ENCODE measurements at regions not wholly inside any gene's neighbourhood (a gene's known extent, or its start where the extent isn't known, plus 50 kb on each side); places are given as distances from the start of the nearest gene placed in this dataset.

DNA sequence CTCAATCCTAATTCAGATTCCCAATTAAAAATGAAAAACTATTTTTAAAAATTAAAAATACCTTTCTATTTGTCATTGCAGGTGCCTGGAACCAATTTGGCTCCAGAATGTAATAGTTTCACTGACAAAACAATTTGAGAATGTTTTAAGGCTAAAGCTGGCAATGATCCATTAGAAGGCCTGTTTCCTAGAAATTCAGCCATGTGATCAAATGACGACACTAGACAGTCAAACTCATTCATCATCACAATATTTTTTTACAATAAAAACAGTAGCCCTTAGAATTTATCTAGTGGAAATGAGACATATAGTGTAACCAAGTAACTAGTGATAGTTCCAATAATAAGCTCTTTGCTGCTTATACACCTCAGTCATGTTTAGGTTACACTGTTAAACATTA, 75.4 kb upstream of the MAP3K1 start:
- no peak overlapping the region for H3K4me3 ChIP-seq

GRCh38 chr5:56737951-56738606, 77.3 kb upstream of the MAP3K1 start:
- TF ChIP-seq EZH2phosphoT487 (IDR thresholded peaks at IDR 0.05; ENCODE audit: low read depth, severe bottlenecking, unreplicated experiment) (no peak), EZH2 (IDR thresholded peaks at IDR 0.05; ENCODE audit: borderline replicate concordance) (no peak), CTCF (IDR thresholded peaks at IDR 0.05; ENCODE audit: poor library complexity) (no peak)
- H3K27ac ChIP-seq, result peak overlapping the region; percentile 1
- no peaks in the 10 kb centered on the region for H3K9me2 ChIP-seq (replicated peaks; ENCODE audit: insufficient read depth)
- H3K36me3 ChIP-seq (replicated peaks; ENCODE audit: insufficient read depth, low read depth), result no peaks in the 10 kb centered on the region
- H3K27me3 ChIP-seq, result no peaks in the 10 kb centered on the region
- H3K4me1 ChIP-seq (ENCODE audit: insufficient read depth), result peaks cover 11% of the 10 kb centered on the region
- H2AFZ ChIP-seq, result no peak overlapping the region
- no peak for DNase-seq (ENCODE audit: low spot score)
- no peaks in the 10 kb centered on the region for H4K20me1 ChIP-seq (ENCODE audit: insufficient read depth, poor library complexity, severe bottlenecking)
- H3K79me2 ChIP-seq, result no peaks in the 10 kb centered on the region
- H3K4me3 ChIP-seq, result no peak overlapping the region
- 39% methylated on average over 6 of the region's 6 CpGs for WGBS (ENCODE audit: low lambda C conversion rate, missing lambda C conversion rate)
- no peaks in the 10 kb centered on the region for H3K9me3 ChIP-seq (ENCODE audit: low read depth)
- H3K4me2 ChIP-seq, result no peak overlapping the region

More for the DNA sequence above, 75.4 kb upstream of the MAP3K1 start:
- DNase-seq (ENCODE audit: low spot score), result no peak
- H3K27ac ChIP-seq, result no peak overlapping the region
- no peaks in the 10 kb centered on the region for H3K9me3 ChIP-seq (ENCODE audit: low read depth)
- no peaks in the 10 kb centered on the region for H4K20me1 ChIP-seq (ENCODE audit: insufficient read depth, poor library complexity, severe bottlenecking)
- peaks cover 11% of the 10 kb centered on the region for H3K4me1 ChIP-seq (ENCODE audit: insufficient read depth)
- H3K27me3 ChIP-seq, result no peaks in the 10 kb centered on the region
- H3K79me2 ChIP-seq, result no peaks in the 10 kb centered on the region
- WGBS (ENCODE audit: low lambda C conversion rate, missing lambda C conversion rate), result 54% methylated on average over 1 of the region's 1 CpG
- no peak overlapping the region for H2AFZ ChIP-seq
- H3K9me2 ChIP-seq (replicated peaks; ENCODE audit: insufficient read depth), result no peaks in the 10 kb centered on the region
- no peak overlapping the region for H3K4me2 ChIP-seq
- H3K36me3 ChIP-seq (replicated peaks; ENCODE audit: insufficient read depth, low read depth), result no peaks in the 10 kb centered on the region
- no peak for TF ChIP-seq EZH2phosphoT487 (IDR thresholded peaks at IDR 0.05; ENCODE audit: low read depth, severe bottlenecking, unreplicated experiment)
- TF ChIP-seq CTCF (IDR thresholded peaks at IDR 0.05; ENCODE audit: poor library complexity), result no peak
- no peak for TF ChIP-seq EZH2 (IDR thresholded peaks at IDR 0.05; ENCODE audit: borderline replicate concordance)

GRCh38 chr5:56737002-56737621, 78.2 kb upstream of the MAP3K1 start:
- Histone ChIP-seq H3K4me2 (no peak overlapping the region), H4K20me1 (ENCODE audit: insufficient read depth, poor library complexity, severe bottlenecking) (no peaks in the 10 kb centered on the region), H3K4me3 (no peak overlapping the region), H2AFZ (no peak overlapping the region), H3K27ac (no peak overlapping the region), H3K9me3 (ENCODE audit: low read depth) (no peaks in the 10 kb centered on the region), H3K9me2 (replicated peaks; ENCODE audit: insufficient read depth) (no peaks in the 10 kb centered on the region), H3K27me3 (no peaks in the 10 kb centered on the region), H3K36me3 (replicated peaks; ENCODE audit: insufficient read depth, low read depth) (no peaks in the 10 kb centered on the region), H3K79me2 (no peaks in the 10 kb centered on the region), H3K4me1 (ENCODE audit: insufficient read depth) (peaks cover 11% of the 10 kb centered on the region)
- WGBS (ENCODE audit: low lambda C conversion rate, missing lambda C conversion rate), result 68% methylated on average over 5 of the region's 5 CpGs
- TF ChIP-seq EZH2 (IDR thresholded peaks at IDR 0.05; ENCODE audit: borderline replicate concordance) (no peak), EZH2phosphoT487 (IDR thresholded peaks at IDR 0.05; ENCODE audit: low read depth, severe bottlenecking, unreplicated experiment) (no peak), CTCF (IDR thresholded peaks at IDR 0.05; ENCODE audit: poor library complexity) (no peak)
- no peak for DNase-seq (ENCODE audit: low spot score)
